Testis (tissue), 2 donors: ENCODE measurements at regions not wholly inside any gene's neighbourhood (a gene's known extent, or its start where the extent isn't known, plus 50 kb on each side); places are given as distances from the start of the nearest gene placed in this dataset.

Experiments
- CTCF ChIP-seq, 3 experiments: fragments of 450-650 bp in 2 of 3; fragments of 200-600 bp in 1 of 3; sonication (generic) in 1 of 3; IDR thresholded peaks; one replicate each; pipeline ENCODE4 v1.5.1; 2016 to 2019; ENCODE audit warnings: antibody characterized with exemption in 3 of 3, mild to moderate bottlenecking in 2 of 3, moderate library complexity in 1 of 3
- POLR2A ChIP-seq: fragments of 450-650 bp; IDR thresholded peaks from one replicate; pipeline ENCODE4 v1.6.1; 2017; ENCODE audit warnings: antibody characterized with exemption, mild to moderate bottlenecking, moderate library complexity

DNA sequence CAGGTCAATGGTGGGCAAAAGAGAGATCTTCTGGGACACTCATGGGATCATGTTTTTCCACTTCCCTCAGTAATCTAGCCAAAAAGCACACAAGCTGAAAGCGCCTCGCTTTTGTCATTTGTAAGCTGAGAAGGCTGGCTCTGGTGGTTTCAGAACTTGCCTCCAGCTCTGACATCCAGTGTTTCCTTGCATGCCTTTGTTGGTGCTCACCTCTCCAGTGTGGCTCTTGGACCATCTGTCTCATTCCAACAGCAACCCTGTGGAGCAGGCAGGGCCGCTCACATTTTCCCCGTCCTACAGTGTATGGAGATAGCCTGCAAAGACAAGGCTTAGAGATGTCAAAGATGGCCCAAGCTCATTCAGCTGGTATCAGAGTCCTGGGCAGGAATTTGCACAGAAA, 160.8 kb upstream of the KLF4 start:
- TF ChIP-seq CTCF (IDR thresholded peaks at IDR 0.05) = no peak
- no peak for TF ChIP-seq POLR2A
